GF-D8 (cell line): ENCODE measurements at regions not wholly inside any gene's neighbourhood (a gene's known extent, or its start where the extent isn't known, plus 50 kb on each side); places are given as distances from the start of the nearest gene placed in this dataset.
"Not testable (repeated sequence)": the region's sequence is repeated elsewhere in the genome, so short reads cannot be mapped to it uniquely, and the experiment has no call there.

Source experiments
- DNase-seq: peaks from one replicate; lab custom pipeline; 2025; lab: John Stamatoyannopoulos, UW

GRCh38 chr1:187517546-187517945 is 688.8 kb downstream of the PLA2G4A start:
- no peak for DNase-seq

GRCh38 chr1:187527346-187527745 is 698.6 kb downstream of the PLA2G4A start:
- DNase-seq, result no peak

- no peak for DNase-seq
Measured at GRCh38 chr1:187537936-187538335, 709.2 kb downstream of the PLA2G4A start.

GRCh38 chr1:187549540-187549939 is 720.8 kb downstream of the PLA2G4A start:
- DNase-seq, result no peak

- DNase-seq, result no peak
Measured at GRCh38 chr1:187551061-187551460, 722.3 kb downstream of the PLA2G4A start.

- no peak for DNase-seq
Measured at GRCh38 chr1:187563191-187563590, 734.4 kb downstream of the PLA2G4A start.

GRCh38 chr1:187566354-187566753 is 737.6 kb downstream of the PLA2G4A start:
- no peak for DNase-seq

- DNase-seq, result no peak
Measured at GRCh38 chr1:187568067-187568466, 739.3 kb downstream of the PLA2G4A start.

GRCh38 chr1:187570166-187570565 is 741.4 kb downstream of the PLA2G4A start:
- no peak for DNase-seq

- DNase-seq, result no peak
Measured at GRCh38 chr1:187577610-187578009, 748.9 kb downstream of the PLA2G4A start.

- DNase-seq, result no peak
Measured at GRCh38 chr1:187588917-187589316, 760.2 kb downstream of the PLA2G4A start.

GRCh38 chr1:187605736-187606135 is 777.0 kb downstream of the PLA2G4A start:
- no peak for DNase-seq

GRCh38 chr1:187615853-187616735 is 787.3 kb downstream of the PLA2G4A start:
- DNase-seq, result not testable (repeated sequence)

GRCh38 chr1:187616830-187617229 is 788.1 kb downstream of the PLA2G4A start:
- DNase-seq, result not testable (repeated sequence)

- DNase-seq, result no peak
Measured at GRCh38 chr1:187617776-187618175, 789.0 kb downstream of the PLA2G4A start.

GRCh38 chr1:187619175-187619574 is 790.4 kb downstream of the PLA2G4A start:
- DNase-seq, result no peak

GRCh38 chr1:187621951-187622350 is 793.2 kb downstream of the PLA2G4A start:
- DNase-seq, result no peak

- DNase-seq, result no peak
Measured at GRCh38 chr1:187622545-187622944, 793.8 kb downstream of the PLA2G4A start.

- no peak for DNase-seq
Measured at GRCh38 chr1:187624812-187625545, 796.2 kb downstream of the PLA2G4A start.

GRCh38 chr1:187626056-187626455 is 797.3 kb downstream of the PLA2G4A start:
- DNase-seq, result no peak

GRCh38 chr1:187627516-187627915 is 798.8 kb downstream of the PLA2G4A start:
- DNase-seq, result no peak

GRCh38 chr1:187629075-187629474 is 800.3 kb downstream of the PLA2G4A start:
- DNase-seq, result no peak
